GM12878 (cell line): ENCODE measurements at regions not wholly inside any gene's neighbourhood (a gene's known extent, or its start where the extent isn't known, plus 50 kb on each side); places are given as distances from the start of the nearest gene placed in this dataset.

Experiments
- ATAC-seq: fragments of 200-7000 bp; cut with Tn5 transposase; 3 replicates; pipeline ENCODE4 v1.9.1; 2020; ENCODE audit warnings: mild to moderate bottlenecking, moderate library complexity
- BruUV-seq: library from RNA; stranded (reverse); fragments of 400-500 nt; replicated peaks from 2 replicates; lab custom pipeline; 2021; lab: Mats Ljungman, UMichigan
- CTCF ChIA-PET: fragments of 300-600 bp; sonication (Branson Sonifier 250); formaldehyde crosslinking; extraction: SDS; loops from one replicate; lab custom pipeline; 2021; ENCODE audit warnings: inconsistent platforms; lab: Yijun Ruan, JAX
- POLR2A ChIA-PET: fragments of 350-600 bp; formaldehyde crosslinking; extraction: SDS; loops from one replicate; lab custom pipeline; 2021; ENCODE audit warnings: inconsistent platforms; lab: Charles Lee
- RAD21 ChIA-PET: fragments of 300-600 bp; sonication (Branson Sonifier 250); formaldehyde crosslinking; loops from one replicate; lab custom pipeline; 2023; ENCODE audit warnings: antibody characterized with exemption; ENCODE audit not compliant: unreplicated experiment; lab: Charles Lee
- SMC1A ChIA-PET: fragments of 300-600 bp; sonication (Branson Sonifier 250); formaldehyde crosslinking; loops from one replicate; lab custom pipeline; 2023; ENCODE audit not compliant: unreplicated experiment, uncharacterized antibody; lab: Charles Lee
- DNase-seq: peaks from one replicate; pipeline ENCODE4 v3.0.0-alpha.2; 2011; ENCODE audit warnings: low read depth, low spot score
- FAIRE-seq: peaks from 3 replicates; lab custom pipeline; 2011; peaks lifted over from hg19 to GRCh38; lab: Jason Lieb, UNC
- H2AFZ ChIP-seq: 2 replicates; pipeline ENCODE4 v1.6.0; 2011; ENCODE audit warnings: low read depth, low read length, control low read depth; ENCODE audit not compliant: control insufficient read depth
- H3K27ac ChIP-seq: 2 replicates; pipeline ENCODE4 v1.5.1; 2011; ENCODE audit warnings: control low read depth; ENCODE audit not compliant: control insufficient read depth, insufficient read depth
- H3K27me3 ChIP-seq, 2 experiments: replicated peaks in 1 of 2; 2 replicates each; pipeline versions ENCODE4 v1.6.0 to v1.6.1; 2011; ENCODE audit warnings: low read length in 1 of 2; ENCODE audit not compliant: control insufficient read depth in 2 of 2, insufficient read depth in 2 of 2
- H3K36me3 ChIP-seq, 2 experiments: 2 replicates each; pipeline ENCODE4 v1.5.1; 2011; ENCODE audit warnings: low read length in 1 of 2; ENCODE audit not compliant: control insufficient read depth in 2 of 2, insufficient read depth in 2 of 2
- H3K4me1 ChIP-seq: 2 replicates; pipeline ENCODE4 v1.6.1; 2011; ENCODE audit warnings: mild to moderate bottlenecking, low read length, moderate library complexity, mixed read lengths; ENCODE audit not compliant: control insufficient read depth, insufficient read depth
- H3K4me2 ChIP-seq: 2 replicates; pipeline ENCODE4 v1.6.0; 2011; ENCODE audit warnings: control low read depth; ENCODE audit not compliant: control insufficient read depth, insufficient read depth
- H3K4me3 ChIP-seq: fragments of 200-600 bp; sonication (generic); 2 replicates; pipeline ENCODE4 v1.5.1; 2016
- H3K79me2 ChIP-seq: 2 replicates; pipeline ENCODE4 v1.6.0; 2011; ENCODE audit warnings: low read length; ENCODE audit not compliant: control insufficient read depth, insufficient read depth
- H3K9ac ChIP-seq: 2 replicates; pipeline ENCODE4 v1.8.0; 2011; ENCODE audit warnings: low read length, control low read depth, mixed read lengths; ENCODE audit not compliant: control insufficient read depth, insufficient read depth
- H3K9me3 ChIP-seq: replicated peaks from 3 replicates; pipeline ENCODE4 v1.5.1; 2011; ENCODE audit warnings: mild to moderate bottlenecking, low read length; ENCODE audit not compliant: control insufficient read depth, insufficient read depth
- H4K20me1 ChIP-seq: 2 replicates; pipeline ENCODE4 v1.6.0; 2011; ENCODE audit not compliant: control insufficient read depth, insufficient read depth
- BACH1 ChIP-seq: fragments of 450-650 bp; IDR thresholded peaks from 2 replicates; pipeline ENCODE4 v1.6.1; 2017; ENCODE audit warnings: mild to moderate bottlenecking, borderline replicate concordance
- BCL3 ChIP-seq: IDR thresholded peaks from 2 replicates; pipeline ENCODE4 v1.6.1; 2011; ENCODE audit warnings: borderline replicate concordance, low read depth, mild to moderate bottlenecking, moderate library complexity, low read length; ENCODE audit not compliant: insufficient read depth, poor library complexity, severe bottlenecking
- BHLHE40 ChIP-seq, 2 experiments: fragments of 450-650 bp in 1 of 2; IDR thresholded peaks; 2 replicates each; pipeline ENCODE4 v1.6.1; 2011 to 2017; ENCODE audit warnings: low read depth in 2 of 2, borderline replicate concordance in 1 of 2, improper control_type of control experiment in 1 of 2, low read length in 1 of 2, mild to moderate bottlenecking in 1 of 2
- HSF1 ChIP-seq: fragments of 150-350 bp; IDR thresholded peaks from 2 replicates; pipeline ENCODE4 v1.6.1; 2014; ENCODE audit warnings: mild to moderate bottlenecking, low read depth, low read length
- JUNB ChIP-seq: IDR thresholded peaks from 2 replicates; pipeline ENCODE4 v1.6.1; 2016; ENCODE audit warnings: antibody characterized with exemption, mild to moderate bottlenecking
- MYB ChIP-seq: fragments of 150-350 bp; IDR thresholded peaks from 2 replicates; pipeline ENCODE4 v1.6.1; 2014; ENCODE audit warnings: mild to moderate bottlenecking, low read depth, low read length, borderline replicate concordance
- MYC ChIP-seq: IDR thresholded peaks from 2 replicates; pipeline ENCODE4 v1.6.1; 2011; ENCODE audit warnings: mild to moderate bottlenecking, low read length, moderate library complexity, inconsistent platforms; ENCODE audit not compliant: insufficient read depth, insufficient replicate concordance, insufficient read length, severe bottlenecking
- NR2F1 ChIP-seq: fragments of 450-650 bp; conservative IDR thresholded peaks from 2 replicates; pipeline ENCODE4 v1.6.1; 2017; ENCODE audit warnings: mild to moderate bottlenecking
- POLR2AphosphoS2 ChIP-seq: IDR thresholded peaks from 2 replicates; pipeline ENCODE4 v1.6.1; 2011; ENCODE audit warnings: low read depth, mild to moderate bottlenecking, low read length, improper control_type of control experiment, moderate library complexity
- RFX5 ChIP-seq: IDR thresholded peaks from 2 replicates; pipeline ENCODE4 v1.6.1; 2011; ENCODE audit warnings: low read depth, low read length, improper control_type of control experiment
- STAT3 ChIP-seq: IDR thresholded peaks from 2 replicates; pipeline ENCODE4 v1.6.1; 2011; ENCODE audit warnings: low read depth, low read length, improper control_type of control experiment
- SUPT20H ChIP-seq: IDR thresholded peaks from 2 replicates; pipeline ENCODE4 v1.6.1; 2011; ENCODE audit warnings: low read depth, mild to moderate bottlenecking, low read length, moderate library complexity, borderline replicate concordance; ENCODE audit not compliant: control insufficient read depth
- ZSCAN29 ChIP-seq: fragments of 450-650 bp; IDR thresholded peaks from 2 replicates; pipeline ENCODE4 v1.6.1; 2017; ENCODE audit warnings: mild to moderate bottlenecking, moderate library complexity
- WGBS: methylation state at CpG from one replicate; pipeline ENCODE4 v1.1.6; 2016; ENCODE audit warnings: low lambda C conversion rate; ENCODE audit not compliant: insufficient replicate concordance, insufficient coverage; ENCODE audit errors: missing lambda C conversion rate; 5-methylcytosine and 5-hydroxymethylcytosine counted together
- in situ Hi-C: fragments of 300-500 bp; cut with MboI; formaldehyde crosslinking; loops from 9 replicates; pipeline ENCODE4 v1.14.3; 2018; ENCODE audit warnings: mixed read lengths
- intact Hi-C: fragments of 100-400 bp; cut with micrococcal nuclease; formaldehyde crosslinking; loops from one replicate; pipeline ENCODE4 v1.14.2; 2022; ENCODE audit not compliant: unreplicated experiment
- TF ChIP-seq, protein P1 (sequence below): IDR thresholded peaks from 2 replicates; pipeline ENCODE4 v1.6.1; 2011; ENCODE audit warnings: borderline replicate concordance, low read depth, mild to moderate bottlenecking, moderate library complexity, mixed read lengths, low read length; ENCODE audit not compliant: insufficient read depth; ENCODE audit errors: extremely low read length

DNA sequence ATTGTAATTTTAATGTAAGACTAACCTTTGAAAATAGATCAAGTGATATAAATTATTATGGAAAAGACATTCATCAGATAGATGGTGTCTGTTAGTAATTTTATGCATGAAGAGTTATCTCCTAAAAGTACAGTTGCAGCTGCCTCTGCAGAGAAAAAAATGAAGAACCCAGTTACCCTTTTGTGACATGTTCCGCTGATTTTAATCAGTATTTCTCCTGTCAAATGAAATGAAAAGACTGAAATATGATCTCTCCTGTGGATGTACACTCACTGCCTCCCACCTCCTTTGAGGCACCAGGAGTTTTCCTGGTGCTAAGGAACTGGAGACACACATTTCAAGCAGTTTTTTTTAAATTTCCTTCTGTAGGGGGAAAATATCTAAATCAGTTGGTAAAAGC lies 277.4 kb downstream of the KIF4B start:
- H3K4me3 ChIP-seq, result no peak overlapping the region
- no peak for DNase-seq
- BruUV-seq, result no TSS peak
- H3K9ac ChIP-seq, result no peak overlapping the region
- CTCF ChIA-PET, result no interaction called here
- H3K4me2 ChIP-seq, result no peak overlapping the region
- no peaks in the 10 kb centered on the region for H3K9me3 ChIP-seq
- no peaks in the 10 kb centered on the region for H4K20me1 ChIP-seq
- intact Hi-C loops, result no loop called here
- no peaks in the 10 kb centered on the region for H3K36me3 ChIP-seq
- POLR2A ChIA-PET, result no interaction called here
- no peaks in the 10 kb centered on the region for H3K27me3 ChIP-seq
- H3K27ac ChIP-seq, result no peak overlapping the region
- no peak for TF ChIP-seq STAT3
- no peak for TF ChIP-seq BACH1
- TF ChIP-seq, protein P1, sequence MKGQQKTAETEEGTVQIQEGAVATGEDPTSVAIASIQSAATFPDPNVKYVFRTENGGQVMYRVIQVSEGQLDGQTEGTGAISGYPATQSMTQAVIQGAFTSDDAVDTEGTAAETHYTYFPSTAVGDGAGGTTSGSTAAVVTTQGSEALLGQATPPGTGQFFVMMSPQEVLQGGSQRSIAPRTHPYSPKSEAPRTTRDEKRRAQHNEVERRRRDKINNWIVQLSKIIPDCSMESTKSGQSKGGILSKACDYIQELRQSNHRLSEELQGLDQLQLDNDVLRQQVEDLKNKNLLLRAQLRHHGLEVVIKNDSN, result no peak
- no peak for TF ChIP-seq ZSCAN29
- no peak for TF ChIP-seq MYC
- no peak for TF ChIP-seq BHLHE40 (IDR thresholded peaks at IDR 0.05; ENCODE audit: borderline replicate concordance in 1 of 2, low read depth in 2 of 2, low read length in 1 of 2)
- no peak for TF ChIP-seq POLR2AphosphoS2
- no peak for TF ChIP-seq NR2F1
- TF ChIP-seq MYB, result no peak
- TF ChIP-seq BCL3, result no peak
- TF ChIP-seq HSF1, result no peak
- TF ChIP-seq RFX5, result no peak
- no peak for TF ChIP-seq JUNB
- no peak for TF ChIP-seq SUPT20H
- H3K4me1 ChIP-seq, result no peaks in the 10 kb centered on the region
- no peak for FAIRE-seq
- 7% methylated on average over 1 of the region's 1 CpG for WGBS
- SMC1A ChIA-PET, result no interaction called here
- H3K79me2 ChIP-seq, result no peaks in the 10 kb centered on the region
- RAD21 ChIA-PET, result no interaction called here
- no peak overlapping the region for H2AFZ ChIP-seq
- ATAC-seq, result no peak
- in situ Hi-C loops, result no loop called here
